GM21576 (cell line): ENCODE measurements at regions not wholly inside any gene's neighbourhood (a gene's known extent, or its start where the extent isn't known, plus 50 kb on each side); places are given as distances from the start of the nearest gene placed in this dataset.
"Not testable (repeated sequence)": the region's sequence is repeated elsewhere in the genome, so short reads cannot be mapped to it uniquely, and the experiment has no call there.

Experiments
- ATAC-seq: cut with Tn5 transposase; IDR thresholded peaks from one replicate; pipeline ENCODE4 v1.9.1; 2021; ENCODE audit warnings: mild to moderate bottlenecking, moderate library complexity; ENCODE audit not compliant: unreplicated experiment

DNA sequence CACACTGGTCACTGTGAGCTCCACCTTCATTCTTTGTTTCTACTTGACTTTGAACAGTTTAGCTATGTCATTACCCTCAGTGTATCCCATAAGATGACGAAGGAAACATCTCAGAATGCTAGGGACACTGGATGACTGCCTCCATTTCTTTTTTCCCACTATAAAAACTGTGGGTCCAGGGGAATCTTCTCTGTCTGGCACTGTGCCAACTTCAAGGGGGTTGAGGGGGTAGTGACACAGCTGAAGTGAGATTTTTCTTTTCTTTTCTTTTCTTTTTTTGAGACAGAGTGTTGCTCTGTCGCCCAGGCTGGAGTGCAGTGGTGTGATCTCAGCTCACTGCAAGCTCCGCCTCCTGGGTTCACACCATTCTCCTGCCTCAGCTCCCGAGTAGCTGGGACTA is 302.6 kb upstream of the TARS1 start:
- not testable (repeated sequence) for ATAC-seq

DNA sequence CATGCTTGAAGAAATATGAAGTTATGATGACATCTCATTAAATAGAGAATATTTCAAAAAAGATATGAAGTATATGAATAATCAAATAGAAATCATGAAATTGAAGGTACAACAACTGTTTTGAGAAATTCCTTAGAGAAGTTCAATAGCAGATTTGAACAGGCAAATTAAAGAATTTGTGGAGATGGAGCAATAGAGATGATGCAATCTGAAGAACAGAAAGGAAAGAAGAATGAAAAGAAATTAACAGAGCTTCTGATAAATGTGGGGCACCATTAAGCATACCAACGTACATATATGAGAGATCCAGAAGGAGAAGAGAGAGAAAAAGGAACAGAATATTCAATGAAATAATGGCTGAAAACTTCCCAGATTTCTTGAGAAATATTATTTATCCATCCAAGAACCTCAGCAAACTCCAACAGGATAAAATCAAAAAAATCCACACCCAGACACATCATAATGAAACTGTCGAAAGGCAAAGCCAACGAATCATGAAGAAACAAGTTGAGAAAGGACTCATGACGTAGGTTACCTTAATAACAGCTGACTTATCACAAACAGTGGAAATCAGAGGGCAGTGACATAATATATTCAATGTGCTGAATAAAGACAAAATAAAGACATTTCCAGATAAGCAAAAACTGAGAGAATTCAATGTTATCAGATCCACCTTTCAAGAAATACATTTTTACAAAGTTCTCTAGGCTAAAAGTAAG is 297.2 kb upstream of the TARS1 start:
- ATAC-seq = no peak

DNA sequence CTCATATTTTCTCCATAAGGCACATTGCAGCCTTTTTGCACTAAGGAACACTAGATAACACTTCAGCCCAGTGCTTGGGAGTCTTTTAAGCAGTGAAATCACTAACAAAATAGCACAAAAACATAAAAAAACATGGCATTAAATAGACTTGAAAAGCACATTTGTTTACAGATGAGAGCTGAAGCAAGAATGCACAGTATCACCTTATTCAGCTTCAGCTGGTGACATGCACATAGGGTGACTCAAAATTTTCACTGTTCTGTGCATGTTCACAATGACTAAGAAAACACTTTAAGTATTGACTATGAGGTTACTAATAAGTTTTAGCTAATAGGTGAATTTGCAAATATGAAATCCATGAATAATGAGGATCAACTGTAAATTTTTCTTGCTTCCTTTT is 293.9 kb upstream of the TARS1 start:
- ATAC-seq = no peak

DNA sequence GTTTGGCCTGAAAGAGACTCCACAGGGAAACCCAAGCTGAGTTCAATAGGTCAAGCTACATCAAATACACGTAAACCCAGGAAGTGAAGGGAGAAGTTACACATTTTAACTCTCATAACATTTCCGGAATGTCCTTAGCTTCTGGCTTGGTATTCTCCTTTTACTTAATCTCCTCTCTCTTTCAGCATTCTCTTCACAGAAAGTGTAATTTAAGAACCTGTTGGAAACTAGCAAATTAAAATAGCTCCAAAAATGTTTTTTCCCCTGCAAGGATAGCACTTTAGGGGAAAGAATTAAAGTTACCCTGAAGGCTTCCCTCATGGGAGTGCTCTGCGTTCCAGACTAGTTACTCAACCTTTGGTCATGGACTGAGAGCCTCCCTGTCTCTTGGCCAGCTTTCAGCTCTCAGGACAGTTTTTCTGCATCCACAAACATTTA is 292.7 kb upstream of the TARS1 start:
- no peak for ATAC-seq

DNA sequence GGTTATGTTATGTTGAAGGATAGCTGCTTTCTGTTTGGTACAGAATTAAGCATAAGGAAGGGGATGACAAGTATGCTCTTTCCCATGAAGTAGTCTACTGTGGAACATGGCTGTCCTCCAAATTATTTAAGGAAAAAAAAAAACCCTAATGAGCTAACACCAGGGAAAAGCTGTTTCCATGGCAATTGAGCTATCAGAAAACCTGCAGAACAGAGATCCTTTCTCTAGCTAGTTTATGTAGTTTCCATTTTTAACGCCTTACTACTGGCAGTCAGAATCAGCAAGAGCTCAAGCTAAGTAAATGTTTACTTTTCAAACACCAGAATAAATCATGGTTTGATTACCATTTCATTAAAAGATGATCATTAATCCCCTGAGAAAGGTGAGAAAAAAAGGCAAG is 287.4 kb upstream of the TARS1 start:
- no peak for ATAC-seq

DNA sequence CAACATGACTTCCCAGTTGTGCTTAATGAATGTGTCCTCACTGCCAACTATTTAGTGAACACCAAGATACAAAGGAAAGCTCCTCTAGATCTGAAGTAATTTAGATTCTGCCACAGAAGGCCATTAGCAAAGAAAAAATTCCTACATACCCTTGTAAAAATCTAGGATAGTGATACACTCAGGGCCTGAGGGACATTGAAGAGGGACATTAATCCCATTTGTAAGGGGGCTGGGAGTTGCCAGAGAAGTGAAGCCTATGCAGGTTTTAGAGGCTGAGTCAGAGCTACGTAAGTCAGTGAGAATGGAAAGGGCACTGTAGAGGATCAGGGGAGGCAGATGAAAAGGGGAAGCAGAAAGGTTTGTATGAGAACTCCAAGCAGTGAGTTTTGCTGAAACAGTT is 286.9 kb upstream of the TARS1 start:
- ATAC-seq = no peak

DNA sequence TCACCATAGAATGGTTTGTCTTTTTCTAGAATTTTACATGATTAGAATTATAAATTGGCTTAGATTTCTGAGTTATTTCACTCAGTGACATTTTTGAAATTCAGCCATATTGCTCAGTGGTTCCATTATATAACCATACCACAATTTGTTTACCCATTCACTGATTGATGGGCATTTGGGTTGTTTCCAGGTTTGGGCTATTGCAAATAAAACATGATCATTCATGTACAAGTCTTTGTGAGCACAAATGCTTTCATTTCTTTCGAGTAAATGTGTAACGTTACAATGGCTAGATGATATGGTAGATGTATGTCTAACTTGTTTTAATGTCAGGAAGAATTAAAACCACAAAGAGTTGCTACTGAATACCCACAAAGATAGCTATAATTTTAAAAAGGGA is 279.9 kb upstream of the TARS1 start:
- no peak for ATAC-seq

DNA sequence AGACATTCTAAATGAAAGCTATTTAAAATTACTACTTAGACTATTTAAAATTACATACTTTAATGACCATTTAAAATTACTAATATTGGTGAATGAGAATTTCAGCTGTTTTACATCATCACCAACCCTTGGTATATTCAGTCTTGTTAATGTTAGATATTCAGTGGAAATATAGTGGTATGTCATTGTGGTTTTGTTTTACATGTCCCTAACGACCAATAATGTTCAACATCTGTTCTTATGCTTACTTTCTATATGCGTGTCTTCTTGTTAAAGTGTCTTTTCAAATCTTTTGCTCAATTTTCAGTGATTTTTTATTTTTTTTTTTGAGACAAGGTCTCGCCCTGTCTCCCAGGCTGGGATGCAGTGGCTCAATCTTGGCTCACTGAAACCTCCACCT is 279.3 kb upstream of the TARS1 start:
- ATAC-seq = no peak

DNA sequence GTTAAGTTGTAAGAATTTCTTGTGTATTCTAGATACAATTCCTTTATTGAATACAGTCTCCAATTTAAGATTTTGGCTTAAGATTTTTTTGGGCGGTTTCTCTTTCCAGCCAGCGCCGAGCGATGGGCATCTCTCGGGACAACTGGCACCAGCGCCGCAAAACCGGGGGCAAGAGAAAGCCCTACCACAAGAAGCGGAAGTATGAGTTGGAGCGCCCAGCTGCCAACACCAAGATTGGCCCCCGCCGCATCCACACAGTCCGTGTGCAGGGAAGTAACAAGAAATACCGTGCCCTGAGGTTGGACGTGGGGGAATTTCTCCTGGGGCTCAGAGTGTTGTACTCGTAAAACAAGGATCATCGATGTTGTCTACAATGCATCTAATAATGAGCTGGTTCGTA is 278.7 kb upstream of the TARS1 start:
- no peak for ATAC-seq

DNA sequence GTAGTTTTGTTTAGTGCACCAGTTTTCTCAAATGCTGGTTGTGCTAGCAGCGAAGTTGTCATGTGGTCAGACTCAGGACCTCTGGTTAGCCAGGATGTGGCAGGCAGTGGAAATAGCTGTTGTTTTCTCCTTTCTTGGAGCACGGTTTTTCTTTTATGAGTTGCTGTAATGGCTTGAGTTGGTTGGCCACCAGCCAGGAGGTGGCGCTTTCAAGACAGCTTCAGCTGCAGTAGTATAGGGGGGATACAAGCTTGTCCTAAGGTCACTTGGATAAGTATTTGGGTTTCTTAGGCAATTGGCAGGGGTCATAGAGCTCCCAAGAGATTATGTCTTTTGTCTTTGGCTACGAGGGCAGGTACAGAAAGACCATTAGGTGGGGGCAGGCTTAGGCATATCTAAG is 274.2 kb upstream of the TARS1 start:
- no peak for ATAC-seq

DNA sequence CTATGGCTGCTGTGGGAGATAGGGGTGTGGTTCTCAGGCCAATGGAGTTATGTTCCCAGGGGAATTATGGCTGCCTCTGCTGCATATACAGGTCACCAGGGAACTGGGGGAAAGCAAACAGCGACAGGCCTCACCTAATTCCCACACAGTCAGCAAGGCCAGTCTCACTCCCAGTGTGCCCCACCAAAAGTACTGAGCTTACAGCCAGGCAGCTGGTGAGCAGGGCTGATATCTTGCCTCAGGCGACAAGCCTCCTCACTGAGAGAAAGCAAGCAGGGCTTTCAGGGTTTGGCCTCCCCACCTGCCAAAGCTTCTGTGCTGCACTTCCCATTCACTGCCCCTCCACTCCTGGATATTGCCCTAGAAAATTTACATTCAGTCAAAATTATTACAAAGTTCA is 273.8 kb upstream of the TARS1 start:
- no peak for ATAC-seq

DNA sequence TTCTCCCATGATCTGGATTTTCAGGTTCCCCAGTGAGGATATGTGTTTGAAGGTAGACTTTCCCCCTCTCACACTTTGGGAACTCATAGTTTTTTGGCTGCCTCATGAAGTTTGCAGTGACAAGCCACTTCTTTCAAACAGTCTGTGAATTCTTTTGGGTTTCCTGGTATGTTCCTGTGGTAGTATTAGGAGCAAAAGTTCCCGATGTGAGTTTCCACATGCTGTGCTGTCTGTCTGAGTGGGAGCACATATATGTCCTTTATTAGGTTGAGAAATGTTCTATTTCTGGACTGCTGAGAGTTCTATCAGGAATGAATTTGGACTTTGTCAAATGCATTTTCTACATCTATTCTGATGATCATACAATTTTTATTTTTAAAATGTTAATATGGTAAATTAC is 273.2 kb upstream of the TARS1 start:
- ATAC-seq = no peak

DNA sequence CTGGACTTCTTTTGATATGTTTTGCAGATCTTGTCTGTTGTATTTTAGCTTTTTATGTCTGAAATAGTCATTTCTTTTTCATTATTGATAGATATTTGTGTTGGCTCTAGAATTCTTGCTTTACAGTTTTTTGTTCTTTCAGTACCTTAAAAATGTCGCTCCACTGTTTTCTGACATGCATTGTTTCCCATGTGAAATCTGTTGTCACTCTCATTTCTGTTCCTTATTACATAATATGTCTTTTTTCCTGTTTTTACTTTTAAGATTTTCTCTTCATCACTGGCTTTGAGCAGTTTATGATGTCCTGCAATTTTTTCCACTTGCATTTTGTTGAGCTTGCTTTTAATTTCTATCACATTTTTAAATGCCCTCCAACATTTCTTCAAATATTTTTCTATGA is 270.4 kb upstream of the TARS1 start:
- ATAC-seq = no peak

DNA sequence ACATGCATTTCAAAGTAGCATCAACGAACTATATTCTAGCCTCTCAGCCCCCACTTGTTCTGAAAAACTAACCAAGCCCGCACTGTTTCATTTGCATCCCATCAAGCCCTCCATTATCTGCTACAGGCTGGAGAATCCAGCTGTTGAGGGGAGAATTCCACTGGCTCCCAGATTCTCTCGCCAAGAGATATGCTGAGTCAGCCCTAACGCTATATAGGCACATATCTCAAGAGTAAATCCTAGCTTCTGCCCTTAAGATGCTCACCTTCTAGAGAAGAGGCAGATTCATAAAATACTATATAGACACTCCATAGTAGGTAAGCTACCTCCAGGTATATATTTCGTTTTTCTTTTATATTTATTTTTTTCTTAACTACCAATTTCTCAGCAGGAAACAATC is 266.4 kb upstream of the TARS1 start:
- no peak for ATAC-seq

DNA sequence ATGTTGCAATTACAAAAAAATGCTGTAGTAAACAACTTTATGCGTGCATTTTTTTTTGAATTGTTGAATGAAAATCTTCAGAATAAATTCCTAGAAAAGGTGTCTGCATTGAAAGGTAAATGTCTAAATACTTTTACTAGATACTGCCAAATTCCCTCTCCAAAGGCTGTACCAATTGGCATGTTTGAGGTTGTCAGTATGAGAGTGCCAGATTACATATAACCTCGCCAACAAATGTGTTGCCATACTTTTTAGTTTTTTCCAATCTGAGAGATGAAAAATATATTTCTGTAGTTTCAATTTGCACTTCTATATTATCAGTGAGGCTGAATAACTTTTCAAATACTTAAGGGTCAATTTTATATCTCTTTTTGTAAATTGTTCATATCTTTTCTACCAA is 261.5 kb upstream of the TARS1 start:
- ATAC-seq = no peak

DNA sequence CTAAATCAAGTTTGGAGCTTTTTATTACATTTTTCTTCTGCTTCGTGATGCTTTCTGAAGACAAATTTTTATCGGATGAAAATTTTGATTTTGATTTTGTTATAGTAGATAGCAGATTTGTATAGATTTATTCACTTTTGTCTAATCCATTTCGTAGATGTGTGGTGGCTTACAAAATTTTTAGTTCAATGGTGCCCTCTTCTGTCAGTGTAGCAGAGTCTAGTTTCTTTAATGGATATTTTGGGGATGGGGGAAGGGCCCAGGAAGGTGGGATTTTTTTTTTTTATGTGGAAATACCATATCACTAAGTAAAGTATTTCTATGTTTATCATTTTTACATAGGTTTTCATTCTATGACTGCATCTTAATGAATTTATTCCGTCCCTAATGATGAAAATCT is 259.9 kb upstream of the TARS1 start:
- no peak for ATAC-seq

DNA sequence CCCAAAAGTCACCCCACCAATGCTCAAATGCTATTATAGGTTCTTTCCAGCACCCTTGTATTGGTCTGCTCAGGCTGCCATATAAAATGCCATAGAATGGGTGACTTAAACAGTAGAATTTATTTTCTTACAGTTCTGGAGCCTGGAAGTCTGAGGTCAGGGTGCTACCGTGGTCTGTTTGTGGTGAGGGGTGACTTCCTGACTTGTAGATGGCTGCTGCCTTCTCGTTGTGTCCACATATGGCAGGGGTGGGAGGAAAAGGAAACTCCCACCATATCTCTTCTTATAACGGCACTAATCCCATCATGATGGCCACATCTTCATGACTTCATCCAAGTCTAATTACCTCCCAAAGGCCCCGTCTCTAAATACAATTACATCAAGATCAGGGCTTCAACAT is 257.8 kb upstream of the TARS1 start:
- ATAC-seq = no peak

DNA sequence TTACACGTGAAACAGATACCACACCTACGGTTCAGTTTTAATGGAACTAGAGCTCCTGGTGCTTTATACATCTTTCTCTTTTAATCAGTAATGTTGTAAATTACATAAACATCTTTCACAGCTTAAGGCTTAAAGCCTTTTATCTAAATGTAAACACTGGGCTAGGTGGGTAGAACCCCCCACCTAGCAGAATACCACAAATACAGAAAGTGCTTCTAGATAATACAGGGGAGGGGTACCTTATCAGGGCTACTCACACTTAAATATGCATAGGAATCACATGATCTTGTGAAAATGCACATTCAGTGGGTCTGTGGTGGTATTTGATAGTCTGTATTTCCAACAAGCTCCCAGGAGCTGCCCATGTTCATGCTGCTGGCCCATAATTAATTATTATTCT is 256.4 kb upstream of the TARS1 start:
- no peak for ATAC-seq

DNA sequence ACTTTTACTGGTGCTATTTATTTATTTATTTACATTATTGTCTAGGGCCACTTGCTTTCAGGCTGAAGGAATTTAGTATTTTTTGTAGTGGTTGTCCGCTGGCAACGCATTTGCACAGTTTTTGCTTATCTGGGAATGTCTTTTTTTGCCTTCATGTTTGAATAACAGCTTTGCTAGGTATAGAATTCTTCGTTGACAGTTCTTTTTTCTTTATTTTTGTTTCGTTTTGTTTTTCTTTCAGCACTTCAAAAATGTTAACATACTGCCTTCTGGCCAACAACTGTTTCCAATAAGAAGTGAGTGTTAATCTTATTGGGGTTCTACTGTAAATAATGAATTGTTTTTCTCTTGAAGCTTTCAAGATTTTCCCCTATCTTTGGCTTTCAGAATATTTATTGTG is 252.7 kb upstream of the TARS1 start:
- no peak for ATAC-seq

DNA sequence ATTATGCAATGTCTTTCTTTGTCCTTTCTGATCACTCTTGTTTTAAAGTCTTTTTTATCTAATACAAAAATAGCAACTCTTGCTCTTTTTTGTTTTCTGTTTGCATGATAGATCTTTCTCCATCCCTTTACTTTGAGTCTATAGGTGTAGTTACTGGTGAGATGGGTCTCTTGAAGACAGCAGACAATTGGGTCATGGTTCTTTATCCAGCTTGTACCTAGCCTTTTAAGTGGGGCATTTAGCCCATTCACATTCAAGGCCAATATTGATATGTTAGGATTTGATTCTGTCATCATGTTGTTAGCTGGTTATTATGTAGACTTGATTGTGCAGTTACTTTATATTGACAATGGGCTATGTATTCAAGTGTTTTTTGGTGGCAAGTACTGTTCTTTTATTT is 245.9 kb upstream of the TARS1 start:
- no peak for ATAC-seq

DNA sequence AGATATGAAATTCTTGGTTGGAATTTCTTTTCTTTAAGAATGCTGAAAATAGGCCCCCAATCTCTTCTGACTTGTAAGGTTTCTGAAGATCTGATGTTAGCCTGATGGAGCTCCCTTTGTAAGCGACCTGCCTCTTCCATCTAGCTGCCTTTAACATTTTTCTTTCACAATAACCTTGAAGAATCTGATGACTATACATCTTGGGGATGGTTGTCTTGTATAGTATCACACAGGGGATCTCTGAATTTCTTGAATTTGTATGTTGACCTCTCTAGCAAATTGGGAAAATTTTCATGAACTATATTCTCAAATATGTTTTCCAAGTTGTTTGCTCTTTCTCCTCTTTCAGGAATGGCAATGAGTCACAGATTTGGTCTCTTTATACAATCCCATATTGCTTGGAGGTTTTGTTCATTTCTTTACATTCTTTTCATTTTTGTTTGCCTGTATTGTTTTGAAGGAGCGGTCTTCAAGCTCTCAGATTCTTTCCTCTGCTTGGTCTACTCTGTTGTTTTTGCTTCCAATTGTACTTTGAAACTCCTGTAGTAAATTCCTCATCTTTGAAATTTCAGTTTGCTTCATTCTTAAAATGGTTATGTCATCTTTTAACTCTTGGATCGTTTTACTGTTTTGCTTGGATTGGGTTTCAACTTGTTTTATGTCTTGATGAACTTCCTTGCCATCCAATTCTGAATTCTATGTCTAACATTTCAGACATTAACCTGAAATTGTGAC is 245.2 kb upstream of the TARS1 start:
- no peak for ATAC-seq

DNA sequence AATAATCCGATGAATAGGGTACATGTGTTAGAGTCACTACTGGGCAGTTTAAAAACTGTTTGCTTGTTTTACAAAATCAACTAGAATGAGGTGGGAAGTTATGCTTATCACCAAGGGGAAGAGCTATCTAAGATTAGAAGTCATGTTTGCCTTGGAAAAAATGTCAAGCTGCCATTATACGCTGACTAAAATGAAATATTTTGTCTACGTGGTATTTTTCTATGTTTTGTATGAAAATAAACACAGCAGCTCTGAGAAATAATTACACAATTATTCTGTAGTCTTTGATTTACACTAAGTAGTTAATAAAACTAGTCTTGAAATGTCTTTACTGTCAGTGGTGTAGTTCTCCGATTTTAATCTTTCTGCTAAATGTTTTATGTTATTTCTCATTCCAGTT is 241.9 kb upstream of the TARS1 start:
- ATAC-seq = no peak

DNA sequence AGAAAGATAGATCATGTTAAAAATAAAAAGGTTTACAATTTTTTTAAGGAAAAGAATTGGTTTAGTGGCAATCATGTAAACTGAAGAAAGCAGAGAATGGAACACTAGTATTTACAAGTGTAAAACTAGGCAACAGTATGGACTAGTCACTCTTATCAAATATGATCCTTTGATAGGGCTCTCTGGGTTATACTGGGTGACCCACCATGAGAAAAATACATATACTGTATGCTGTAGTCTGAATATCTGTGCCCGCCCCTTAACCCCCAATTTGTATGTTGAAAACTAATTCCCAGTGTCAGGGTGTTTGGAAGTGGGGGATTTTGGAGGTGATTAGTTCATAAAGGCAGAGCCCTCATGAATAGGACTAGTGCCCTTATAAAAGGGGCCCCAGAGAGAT is 236.8 kb upstream of the TARS1 start:
- ATAC-seq = no peak
